WTC11 (cell line): ENCODE measurements at regions not wholly inside any gene's neighbourhood (a gene's known extent, or its start where the extent isn't known, plus 50 kb on each side); places are given as distances from the start of the nearest gene placed in this dataset.

Experiments
- ATAC-seq: fragments of 200-7000 bp; cut with Tn5 transposase; 2 replicates; pipeline ENCODE4 v1.10.0; 2021; ENCODE audit warnings: mild to moderate bottlenecking, moderate library complexity
- CTCF ChIA-PET: fragments of 300-600 bp; sonication (Branson Sonifier 250); formaldehyde crosslinking; loops from one replicate; lab custom pipeline; 2021; ENCODE audit warnings: antibody characterized with exemption; lab: Charles Lee
- POLR2A ChIA-PET: fragments of 350-600 bp; sonication (Branson Sonifier 250); formaldehyde crosslinking; loops from one replicate; lab custom pipeline; 2021; ENCODE audit warnings: antibody characterized with exemption; lab: Charles Lee
- DNase-seq: peaks from one replicate; pipeline ENCODE4 v3.0.0; 2021; ENCODE audit warnings: low spot score
- H3K27ac Mint-ChIP-seq: 2 replicates; pipeline ENCODE4 v1.8.0; 2021; ENCODE audit warnings: mixed read lengths
- H3K27me3 Mint-ChIP-seq: 2 replicates; pipeline ENCODE4 v1.8.0; 2021; ENCODE audit warnings: low read depth, mild to moderate bottlenecking, moderate library complexity, mixed read lengths
- H3K36me3 Mint-ChIP-seq: 2 replicates; pipeline ENCODE4 v1.8.0; 2021; ENCODE audit warnings: mixed read lengths
- H3K4me1 Mint-ChIP-seq: 2 replicates; pipeline ENCODE4 v1.8.0; 2022; ENCODE audit warnings: mixed read lengths
- H3K4me3 Mint-ChIP-seq: 2 replicates; pipeline ENCODE4 v1.8.0; 2021; ENCODE audit warnings: mild to moderate bottlenecking, moderate library complexity, mixed read lengths
- H3K9me3 Mint-ChIP-seq: 2 replicates; pipeline ENCODE4 v1.8.0; 2021; ENCODE audit warnings: mixed read lengths
- ATF1 ChIP-seq: sonication (generic); formaldehyde crosslinking; IDR thresholded peaks from 2 replicates; pipeline ENCODE4 v1.8.1; 2023; ENCODE audit warnings: mild to moderate bottlenecking, moderate library complexity, missing genetic modification reagents
- GABPB1 ChIP-seq: sonication (generic); formaldehyde crosslinking; IDR thresholded peaks from 2 replicates; pipeline ENCODE4 v1.8.1; 2023; ENCODE audit warnings: mild to moderate bottlenecking, missing genetic modification reagents
- JAZF1 ChIP-seq: fragments of 250-450 bp; sonication (Bioruptor Pico); IDR thresholded peaks from 2 replicates; pipeline ENCODE4 v1.9.0; 2021; ENCODE audit warnings: moderate library complexity, mild to moderate bottlenecking, inconsistent platforms
- KAT7 ChIP-seq: sonication (generic); formaldehyde crosslinking; IDR thresholded peaks from 2 replicates; pipeline ENCODE4 v1.8.1; 2023; ENCODE audit warnings: missing genetic modification reagents, mild to moderate bottlenecking, borderline replicate concordance
- NFE2L1 ChIP-seq: sonication (generic); formaldehyde crosslinking; IDR thresholded peaks from 2 replicates; pipeline ENCODE4 v1.8.1; 2023; ENCODE audit warnings: missing genetic modification reagents
- NR3C1 ChIP-seq: sonication (generic); formaldehyde crosslinking; conservative IDR thresholded peaks from 2 replicates; pipeline ENCODE4 v1.8.1; 2023; ENCODE audit warnings: low read depth, mild to moderate bottlenecking, missing genetic modification reagents
- SP1 ChIP-seq: sonication (generic); formaldehyde crosslinking; conservative IDR thresholded peaks from 2 replicates; pipeline ENCODE4 v1.8.1; 2022; ENCODE audit warnings: missing genetic modification reagents
- TEAD4 ChIP-seq: sonication (generic); formaldehyde crosslinking; IDR thresholded peaks from 2 replicates; pipeline ENCODE4 v1.8.0; 2022; ENCODE audit warnings: mild to moderate bottlenecking, missing genetic modification reagents
- ZNF263 ChIP-seq: sonication (generic); formaldehyde crosslinking; IDR thresholded peaks from 2 replicates; pipeline ENCODE4 v1.8.1; 2022; ENCODE audit warnings: low read depth, mild to moderate bottlenecking, moderate library complexity, missing genetic modification reagents
- ZNF396 ChIP-seq: fragments of 250-450 bp; sonication (Bioruptor Pico); IDR thresholded peaks from 2 replicates; pipeline ENCODE4 v1.8.0; 2021; ENCODE audit warnings: mild to moderate bottlenecking, moderate library complexity, borderline replicate concordance
- ZNF416 ChIP-seq: fragments of 250-450 bp; sonication (Bioruptor Pico); IDR thresholded peaks from 2 replicates; pipeline ENCODE4 v1.9.0; 2021; ENCODE audit warnings: mild to moderate bottlenecking, inconsistent platforms
- ZNF423 ChIP-seq: fragments of 250-450 bp; sonication (Bioruptor Pico); IDR thresholded peaks from 2 replicates; pipeline ENCODE4 v2.1.2; 2022; ENCODE audit warnings: mild to moderate bottlenecking, moderate library complexity
- ZNF671 ChIP-seq: fragments of 250-450 bp; sonication (Bioruptor Pico); IDR thresholded peaks from 2 replicates; pipeline ENCODE4 v1.8.0; 2021; ENCODE audit warnings: mild to moderate bottlenecking
- TF ChIP-seq, protein P1 (sequence below): sonication (generic); formaldehyde crosslinking; IDR thresholded peaks from 2 replicates; pipeline ENCODE4 v1.8.0; 2022; ENCODE audit warnings: missing genetic modification reagents
- TF ChIP-seq, protein P2 (sequence below): sonication (generic); formaldehyde crosslinking; IDR thresholded peaks from 2 replicates; pipeline ENCODE4 v1.8.0; 2023; ENCODE audit warnings: missing genetic modification reagents
- TF ChIP-seq, protein P3 (sequence below): sonication (generic); formaldehyde crosslinking; IDR thresholded peaks from 2 replicates; pipeline ENCODE4 v1.8.0; 2022; ENCODE audit warnings: mild to moderate bottlenecking, missing genetic modification reagents
- TF ChIP-seq, protein P4 (sequence below): fragments of 200-600 bp; IDR thresholded peaks from 2 replicates; pipeline ENCODE4 v1.8.0; 2022; ENCODE audit warnings: antibody characterized with exemption
- TF ChIP-seq, protein P5 (sequence below): sonication (generic); formaldehyde crosslinking; IDR thresholded peaks from 2 replicates; pipeline ENCODE4 v1.8.0; 2023; ENCODE audit warnings: mild to moderate bottlenecking, missing genetic modification reagents

DNA sequence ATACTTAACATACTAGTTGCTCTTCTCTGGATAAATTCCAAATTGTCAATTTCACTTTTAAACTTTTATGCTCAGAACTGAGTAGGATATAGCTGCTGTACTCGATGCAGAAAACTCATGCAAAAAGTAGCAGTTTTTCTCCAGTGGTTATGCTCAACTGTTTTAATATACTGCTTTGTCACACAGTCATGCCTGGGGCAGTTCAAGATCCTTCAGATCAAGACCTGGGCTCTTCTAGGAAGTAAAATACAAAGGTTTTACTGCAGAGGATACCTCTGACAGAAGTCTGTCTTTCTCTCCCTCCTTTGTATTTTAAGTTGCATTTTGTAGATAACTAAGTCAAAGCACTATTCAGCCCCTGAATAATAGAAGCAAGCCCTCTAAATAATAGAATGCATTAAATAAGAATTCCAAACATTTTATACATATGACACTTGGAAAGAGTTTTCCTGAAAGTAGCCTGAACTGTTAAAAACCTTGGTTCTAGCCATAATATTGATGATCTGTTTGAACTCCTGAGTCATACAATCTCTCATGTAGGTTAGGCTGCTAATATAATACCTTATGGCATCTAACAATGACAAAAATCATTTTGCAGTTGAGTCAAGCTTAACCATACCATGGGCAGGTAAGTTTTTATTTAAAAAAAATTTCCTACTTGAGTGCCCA lies 183.3 kb upstream of the TRIB2 start (continued):
- TF ChIP-seq, protein P1, sequence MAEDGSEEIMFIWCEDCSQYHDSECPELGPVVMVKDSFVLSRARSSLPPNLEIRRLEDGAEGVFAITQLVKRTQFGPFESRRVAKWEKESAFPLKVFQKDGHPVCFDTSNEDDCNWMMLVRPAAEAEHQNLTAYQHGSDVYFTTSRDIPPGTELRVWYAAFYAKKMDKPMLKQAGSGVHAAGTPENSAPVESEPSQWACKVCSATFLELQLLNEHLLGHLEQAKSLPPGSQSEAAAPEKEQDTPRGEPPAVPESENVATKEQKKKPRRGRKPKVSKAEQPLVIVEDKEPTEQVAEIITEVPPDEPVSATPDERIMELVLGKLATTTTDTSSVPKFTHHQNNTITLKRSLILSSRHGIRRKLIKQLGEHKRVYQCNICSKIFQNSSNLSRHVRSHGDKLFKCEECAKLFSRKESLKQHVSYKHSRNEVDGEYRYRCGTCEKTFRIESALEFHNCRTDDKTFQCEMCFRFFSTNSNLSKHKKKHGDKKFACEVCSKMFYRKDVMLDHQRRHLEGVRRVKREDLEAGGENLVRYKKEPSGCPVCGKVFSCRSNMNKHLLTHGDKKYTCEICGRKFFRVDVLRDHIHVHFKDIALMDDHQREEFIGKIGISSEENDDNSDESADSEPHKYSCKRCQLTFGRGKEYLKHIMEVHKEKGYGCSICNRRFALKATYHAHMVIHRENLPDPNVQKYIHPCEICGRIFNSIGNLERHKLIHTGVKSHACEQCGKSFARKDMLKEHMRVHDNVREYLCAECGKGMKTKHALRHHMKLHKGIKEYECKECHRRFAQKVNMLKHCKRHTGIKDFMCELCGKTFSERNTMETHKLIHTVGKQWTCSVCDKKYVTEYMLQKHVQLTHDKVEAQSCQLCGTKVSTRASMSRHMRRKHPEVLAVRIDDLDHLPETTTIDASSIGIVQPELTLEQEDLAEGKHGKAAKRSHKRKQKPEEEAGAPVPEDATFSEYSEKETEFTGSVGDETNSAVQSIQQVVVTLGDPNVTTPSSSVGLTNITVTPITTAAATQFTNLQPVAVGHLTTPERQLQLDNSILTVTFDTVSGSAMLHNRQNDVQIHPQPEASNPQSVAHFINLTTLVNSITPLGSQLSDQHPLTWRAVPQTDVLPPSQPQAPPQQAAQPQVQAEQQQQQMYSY (CRISPR knock-in tag), result no peak
- TF ChIP-seq, protein P2, sequence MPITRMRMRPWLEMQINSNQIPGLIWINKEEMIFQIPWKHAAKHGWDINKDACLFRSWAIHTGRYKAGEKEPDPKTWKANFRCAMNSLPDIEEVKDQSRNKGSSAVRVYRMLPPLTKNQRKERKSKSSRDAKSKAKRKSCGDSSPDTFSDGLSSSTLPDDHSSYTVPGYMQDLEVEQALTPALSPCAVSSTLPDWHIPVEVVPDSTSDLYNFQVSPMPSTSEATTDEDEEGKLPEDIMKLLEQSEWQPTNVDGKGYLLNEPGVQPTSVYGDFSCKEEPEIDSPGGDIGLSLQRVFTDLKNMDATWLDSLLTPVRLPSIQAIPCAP, result no peak
- TF ChIP-seq ATF1 (CRISPR knock-in tag) (no peak), NR3C1 (CRISPR knock-in tag) (no peak), ZNF416 (CRISPR knock-in tag) (no peak), ZNF671 (CRISPR knock-in tag) (no peak), JAZF1 (no peak), NFE2L1 (no peak), ZNF263 (no peak), ZNF396 (CRISPR knock-in tag) (no peak), GABPB1 (CRISPR knock-in tag) (no peak), ZNF423 (CRISPR knock-in tag) (no peak)
- TF ChIP-seq, protein P3, sequence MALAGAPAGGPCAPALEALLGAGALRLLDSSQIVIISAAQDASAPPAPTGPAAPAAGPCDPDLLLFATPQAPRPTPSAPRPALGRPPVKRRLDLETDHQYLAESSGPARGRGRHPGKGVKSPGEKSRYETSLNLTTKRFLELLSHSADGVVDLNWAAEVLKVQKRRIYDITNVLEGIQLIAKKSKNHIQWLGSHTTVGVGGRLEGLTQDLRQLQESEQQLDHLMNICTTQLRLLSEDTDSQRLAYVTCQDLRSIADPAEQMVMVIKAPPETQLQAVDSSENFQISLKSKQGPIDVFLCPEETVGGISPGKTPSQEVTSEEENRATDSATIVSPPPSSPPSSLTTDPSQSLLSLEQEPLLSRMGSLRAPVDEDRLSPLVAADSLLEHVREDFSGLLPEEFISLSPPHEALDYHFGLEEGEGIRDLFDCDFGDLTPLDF (CRISPR knock-in tag), result no peak
- TF ChIP-seq, protein P4, sequence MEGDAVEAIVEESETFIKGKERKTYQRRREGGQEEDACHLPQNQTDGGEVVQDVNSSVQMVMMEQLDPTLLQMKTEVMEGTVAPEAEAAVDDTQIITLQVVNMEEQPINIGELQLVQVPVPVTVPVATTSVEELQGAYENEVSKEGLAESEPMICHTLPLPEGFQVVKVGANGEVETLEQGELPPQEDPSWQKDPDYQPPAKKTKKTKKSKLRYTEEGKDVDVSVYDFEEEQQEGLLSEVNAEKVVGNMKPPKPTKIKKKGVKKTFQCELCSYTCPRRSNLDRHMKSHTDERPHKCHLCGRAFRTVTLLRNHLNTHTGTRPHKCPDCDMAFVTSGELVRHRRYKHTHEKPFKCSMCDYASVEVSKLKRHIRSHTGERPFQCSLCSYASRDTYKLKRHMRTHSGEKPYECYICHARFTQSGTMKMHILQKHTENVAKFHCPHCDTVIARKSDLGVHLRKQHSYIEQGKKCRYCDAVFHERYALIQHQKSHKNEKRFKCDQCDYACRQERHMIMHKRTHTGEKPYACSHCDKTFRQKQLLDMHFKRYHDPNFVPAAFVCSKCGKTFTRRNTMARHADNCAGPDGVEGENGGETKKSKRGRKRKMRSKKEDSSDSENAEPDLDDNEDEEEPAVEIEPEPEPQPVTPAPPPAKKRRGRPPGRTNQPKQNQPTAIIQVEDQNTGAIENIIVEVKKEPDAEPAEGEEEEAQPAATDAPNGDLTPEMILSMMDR, result no peak
- TF ChIP-seq, protein P5, sequence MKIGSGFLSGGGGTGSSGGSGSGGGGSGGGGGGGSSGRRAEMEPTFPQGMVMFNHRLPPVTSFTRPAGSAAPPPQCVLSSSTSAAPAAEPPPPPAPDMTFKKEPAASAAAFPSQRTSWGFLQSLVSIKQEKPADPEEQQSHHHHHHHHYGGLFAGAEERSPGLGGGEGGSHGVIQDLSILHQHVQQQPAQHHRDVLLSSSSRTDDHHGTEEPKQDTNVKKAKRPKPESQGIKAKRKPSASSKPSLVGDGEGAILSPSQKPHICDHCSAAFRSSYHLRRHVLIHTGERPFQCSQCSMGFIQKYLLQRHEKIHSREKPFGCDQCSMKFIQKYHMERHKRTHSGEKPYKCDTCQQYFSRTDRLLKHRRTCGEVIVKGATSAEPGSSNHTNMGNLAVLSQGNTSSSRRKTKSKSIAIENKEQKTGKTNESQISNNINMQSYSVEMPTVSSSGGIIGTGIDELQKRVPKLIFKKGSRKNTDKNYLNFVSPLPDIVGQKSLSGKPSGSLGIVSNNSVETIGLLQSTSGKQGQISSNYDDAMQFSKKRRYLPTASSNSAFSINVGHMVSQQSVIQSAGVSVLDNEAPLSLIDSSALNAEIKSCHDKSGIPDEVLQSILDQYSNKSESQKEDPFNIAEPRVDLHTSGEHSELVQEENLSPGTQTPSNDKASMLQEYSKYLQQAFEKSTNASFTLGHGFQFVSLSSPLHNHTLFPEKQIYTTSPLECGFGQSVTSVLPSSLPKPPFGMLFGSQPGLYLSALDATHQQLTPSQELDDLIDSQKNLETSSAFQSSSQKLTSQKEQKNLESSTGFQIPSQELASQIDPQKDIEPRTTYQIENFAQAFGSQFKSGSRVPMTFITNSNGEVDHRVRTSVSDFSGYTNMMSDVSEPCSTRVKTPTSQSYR (CRISPR knock-in tag), result no peak

DNA sequence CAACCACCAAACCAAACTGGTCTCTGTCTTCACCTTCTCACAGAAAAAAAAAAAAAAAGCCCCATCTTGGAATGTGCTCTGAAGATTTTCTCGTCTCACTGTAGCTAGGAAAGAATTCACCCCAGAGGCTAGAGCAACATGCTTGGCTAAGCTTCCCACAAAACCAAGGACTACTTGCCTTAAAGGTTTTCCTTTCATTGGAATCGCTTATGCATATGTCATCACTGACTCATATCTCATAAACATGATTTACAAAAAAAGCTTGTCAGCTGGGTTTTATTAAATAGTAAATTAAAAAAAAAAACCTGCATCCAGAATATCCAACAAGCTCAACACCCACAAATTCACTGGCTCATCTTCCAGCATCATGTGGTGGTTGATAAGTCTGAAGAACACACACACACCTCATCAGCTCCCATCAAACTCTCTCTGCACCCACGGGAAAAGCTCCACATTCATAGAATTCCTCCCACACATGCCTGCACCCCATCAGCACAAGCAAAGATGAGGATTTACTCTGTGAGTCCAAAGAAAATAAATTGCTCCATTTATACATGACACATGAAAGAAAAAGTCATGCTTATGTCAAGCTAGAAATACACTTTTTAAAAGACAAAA lies 182.0 kb upstream of the TRIB2 start:
- ATAC-seq (peak; percentile 41), DNase-seq (no peak)
- Mint-ChIP-seq H3K36me3 (no peaks in the 10 kb centered on the region), H3K4me1 (0 out of 2 replicates have a peak, but pooled peaks cover 2% of the 10 kb centered on the region), H3K27ac (no peak overlapping the region), H3K4me3 (no peak overlapping the region), H3K9me3 (no peaks in the 10 kb centered on the region), H3K27me3 (no peaks in the 10 kb centered on the region)
- CTCF ChIA-PET, result interaction anchor here (0.5 to 1.0 kb wide), 2 partner anchors 13 to 583 kb away, joined by 3 read pairs; no protein-coding TSS in a partner anchor
- TF ChIP-seq TEAD4 (CRISPR knock-in tag) (no peak), KAT7 (no peak), SP1 (CRISPR knock-in tag) (no peak)
- POLR2A ChIA-PET, result interaction anchor here (0.6 kb wide), 1 partner anchor 363 kb away, joined by 5 read pairs; no protein-coding TSS in a partner anchor
